ENCODE measurements at regions not wholly inside any gene's neighbourhood (a gene's known extent, or its start where the extent isn't known, plus 50 kb on each side); places are given as distances from the start of the nearest gene placed in this dataset.

- no peaks in the 10 kb centered on the region for H3K36me3 Mint-ChIP-seq (ENCODE audit: low read depth)
- no peak overlapping the region for H3K27ac Mint-ChIP-seq
- no peaks in the 10 kb centered on the region for H3K9me3 Mint-ChIP-seq
- peaks cover 18% of the 10 kb centered on the region for H3K27me3 Mint-ChIP-seq (ENCODE audit: low read depth, poor library complexity)
- no peak overlapping the region for H3K4me3 Mint-ChIP-seq
- TF ChIP-seq CTCF (IDR thresholded peaks at IDR 0.05): no peak
- no peak for DNase-seq
- no peaks in the 10 kb centered on the region for H3K4me1 Mint-ChIP-seq
These were observed 96.2 kb downstream of the NPTX2 start for GRCh38 chr7:98713165-98713810.

- Mint-ChIP-seq H3K27ac (no peak overlapping the region), H3K9me3 (no peaks in the 10 kb centered on the region), H3K4me3 (no peak overlapping the region), H3K4me1 (peaks cover 4% of the 10 kb centered on the region), H3K27me3 (ENCODE audit: low read depth, poor library complexity) (peaks cover 16% of the 10 kb centered on the region), H3K36me3 (ENCODE audit: low read depth) (no peaks in the 10 kb centered on the region)
- TF ChIP-seq CTCF (IDR thresholded peaks at IDR 0.05): no peak
- DNase-seq: no peak
These were observed 102.3 kb downstream of the NPTX2 start for GRCh38 chr7:98719396-98719795.

GRCh38 chr7:98722402-98722801, 105.3 kb downstream of the NPTX2 start:
- Mint-ChIP-seq H3K27me3 (ENCODE audit: low read depth, poor library complexity) (peaks cover 28% of the 10 kb centered on the region), H3K4me1 (peaks cover 10% of the 10 kb centered on the region), H3K9me3 (no peaks in the 10 kb centered on the region), H3K27ac (no peak overlapping the region), H3K36me3 (ENCODE audit: low read depth) (no peaks in the 10 kb centered on the region), H3K4me3 (no peak overlapping the region)
- DNase-seq: no peak
- TF ChIP-seq CTCF (IDR thresholded peaks at IDR 0.05): no peak

- no peaks in the 10 kb centered on the region for H3K9me3 Mint-ChIP-seq
- H3K27ac Mint-ChIP-seq: no peak overlapping the region
- H3K36me3 Mint-ChIP-seq (ENCODE audit: low read depth): no peaks in the 10 kb centered on the region
- peaks cover 30% of the 10 kb centered on the region for H3K27me3 Mint-ChIP-seq (ENCODE audit: low read depth, poor library complexity)
- H3K4me3 Mint-ChIP-seq: no peak overlapping the region
- no peak for TF ChIP-seq CTCF (IDR thresholded peaks at IDR 0.05)
- DNase-seq: no peak
- peaks cover 19% of the 10 kb centered on the region for H3K4me1 Mint-ChIP-seq
These were observed 107.5 kb downstream of the NPTX2 start for GRCh38 chr7:98724591-98724990.

GRCh38 chr7:98727146-98727709, 110.1 kb downstream of the NPTX2 start:
- no peak overlapping the region for H3K4me3 Mint-ChIP-seq
- TF ChIP-seq CTCF (IDR thresholded peaks at IDR 0.05): no peak
- H3K36me3 Mint-ChIP-seq (ENCODE audit: low read depth): no peaks in the 10 kb centered on the region
- peaks cover 35% of the 10 kb centered on the region for H3K4me1 Mint-ChIP-seq
- H3K27me3 Mint-ChIP-seq (ENCODE audit: low read depth, poor library complexity): peaks cover 22% of the 10 kb centered on the region
- no peaks in the 10 kb centered on the region for H3K9me3 Mint-ChIP-seq
- H3K27ac Mint-ChIP-seq: peak overlapping the region; percentile 27
- peak; percentile 26 for DNase-seq

- no peak for DNase-seq
- H3K4me1 Mint-ChIP-seq: peaks cover 35% of the 10 kb centered on the region
- H3K9me3 Mint-ChIP-seq: no peaks in the 10 kb centered on the region
- TF ChIP-seq CTCF (IDR thresholded peaks at IDR 0.05): no peak
- H3K27me3 Mint-ChIP-seq (ENCODE audit: low read depth, poor library complexity): peaks cover 24% of the 10 kb centered on the region
- H3K4me3 Mint-ChIP-seq: no peak overlapping the region
- no peaks in the 10 kb centered on the region for H3K36me3 Mint-ChIP-seq (ENCODE audit: low read depth)
- H3K27ac Mint-ChIP-seq: no peak overlapping the region
These were observed 111.5 kb downstream of the NPTX2 start for GRCh38 chr7:98728555-98728954.
